Prostate gland (tissue), 2 donors: ENCODE measurements at regions not wholly inside any gene's neighbourhood (a gene's known extent, or its start where the extent isn't known, plus 50 kb on each side); places are given as distances from the start of the nearest gene placed in this dataset.

ENCODE experiments used
- POLR2A ChIP-seq: fragments of 450-650 bp; IDR thresholded peaks from one replicate; pipeline ENCODE4 v1.6.1; 2016; ENCODE audit warnings: antibody characterized with exemption, mild to moderate bottlenecking
- POLR2AphosphoS5 ChIP-seq: sonication (generic); formaldehyde crosslinking; IDR thresholded peaks from one replicate; pipeline ENCODE4 v1.6.1; 2017; ENCODE audit warnings: antibody characterized with exemption
- TF ChIP-seq, protein P1 (sequence below), 4 experiments: fragments of 200-600 bp in 2 of 4; fragments of 450-650 bp in 2 of 4; sonication (generic) in 2 of 4; IDR thresholded peaks; 1 replicate in 3 of 4; 2 replicates in 1 of 4; pipeline ENCODE4 v1.5.1; 2016 to 2019; ENCODE audit warnings: antibody characterized with exemption in 4 of 4, mild to moderate bottlenecking in 2 of 4, moderate library complexity in 2 of 4

DNA sequence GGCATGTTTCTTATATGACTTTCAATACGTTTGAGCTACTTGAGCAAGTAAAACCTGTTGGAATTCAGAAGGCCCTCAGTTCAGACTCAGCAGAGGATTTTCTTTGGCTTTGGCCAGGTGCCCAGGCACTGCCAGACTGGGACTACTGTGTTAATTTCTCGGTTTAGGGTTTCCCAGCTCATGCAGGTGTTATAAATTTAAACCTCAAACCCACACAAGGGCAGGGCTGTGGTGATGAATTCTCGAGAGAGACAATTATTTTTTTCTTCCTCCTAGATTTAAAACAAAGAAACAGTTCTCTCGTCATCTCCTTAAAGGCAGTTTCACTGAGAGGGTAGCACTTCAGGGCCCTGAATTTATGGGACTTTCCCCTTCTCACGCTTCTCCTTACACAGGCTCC is 406.0 kb upstream of the PIK3R1 start:
- TF ChIP-seq POLR2A: no peak
- TF ChIP-seq, protein P1, sequence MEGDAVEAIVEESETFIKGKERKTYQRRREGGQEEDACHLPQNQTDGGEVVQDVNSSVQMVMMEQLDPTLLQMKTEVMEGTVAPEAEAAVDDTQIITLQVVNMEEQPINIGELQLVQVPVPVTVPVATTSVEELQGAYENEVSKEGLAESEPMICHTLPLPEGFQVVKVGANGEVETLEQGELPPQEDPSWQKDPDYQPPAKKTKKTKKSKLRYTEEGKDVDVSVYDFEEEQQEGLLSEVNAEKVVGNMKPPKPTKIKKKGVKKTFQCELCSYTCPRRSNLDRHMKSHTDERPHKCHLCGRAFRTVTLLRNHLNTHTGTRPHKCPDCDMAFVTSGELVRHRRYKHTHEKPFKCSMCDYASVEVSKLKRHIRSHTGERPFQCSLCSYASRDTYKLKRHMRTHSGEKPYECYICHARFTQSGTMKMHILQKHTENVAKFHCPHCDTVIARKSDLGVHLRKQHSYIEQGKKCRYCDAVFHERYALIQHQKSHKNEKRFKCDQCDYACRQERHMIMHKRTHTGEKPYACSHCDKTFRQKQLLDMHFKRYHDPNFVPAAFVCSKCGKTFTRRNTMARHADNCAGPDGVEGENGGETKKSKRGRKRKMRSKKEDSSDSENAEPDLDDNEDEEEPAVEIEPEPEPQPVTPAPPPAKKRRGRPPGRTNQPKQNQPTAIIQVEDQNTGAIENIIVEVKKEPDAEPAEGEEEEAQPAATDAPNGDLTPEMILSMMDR (IDR thresholded peaks at IDR 0.05): no peak
- TF ChIP-seq POLR2AphosphoS5: no peak
